HG03521 (cell line): ENCODE measurements at regions not wholly inside any gene's neighbourhood (a gene's known extent, or its start where the extent isn't known, plus 50 kb on each side); places are given as distances from the start of the nearest gene placed in this dataset.
"Not testable (repeated sequence)": the region's sequence is repeated elsewhere in the genome, so short reads cannot be mapped to it uniquely, and the experiment has no call there.

Experiments
- ATAC-seq: cut with Tn5 transposase; IDR thresholded peaks from one replicate; pipeline ENCODE4 v1.9.1; 2021; ENCODE audit warnings: mild to moderate bottlenecking, moderate library complexity; ENCODE audit not compliant: unreplicated experiment

- no peak for ATAC-seq
These were observed 146.6 kb upstream of the TPM1 start for GRCh38 chr15:62895905-62896316.

- ATAC-seq: no peak
These were observed 146.1 kb upstream of the TPM1 start for GRCh38 chr15:62896380-62896866.

- no peak for ATAC-seq
These were observed 145.5 kb upstream of the TPM1 start for GRCh38 chr15:62896969-62897486.

GRCh38 chr15:62897634-62898033 lies 144.9 kb upstream of the TPM1 start:
- ATAC-seq: no peak

- ATAC-seq: no peak
These were observed 143.5 kb upstream of the TPM1 start for GRCh38 chr15:62899090-62899493.

- no peak for ATAC-seq
These were observed 142.3 kb upstream of the TPM1 start for GRCh38 chr15:62900071-62900802.

- ATAC-seq: no peak
These were observed 141.5 kb upstream of the TPM1 start for GRCh38 chr15:62901087-62901486.

- no peak for ATAC-seq
These were observed 140.5 kb upstream of the TPM1 start for GRCh38 chr15:62901909-62902546.

GRCh38 chr15:62902821-62903220 lies 139.7 kb upstream of the TPM1 start:
- no peak for ATAC-seq

GRCh38 chr15:62903437-62903836 lies 139.1 kb upstream of the TPM1 start:
- no peak for ATAC-seq

GRCh38 chr15:62904041-62904910 lies 138.3 kb upstream of the TPM1 start:
- no peak for ATAC-seq

GRCh38 chr15:62906627-62907026 lies 135.9 kb upstream of the TPM1 start:
- ATAC-seq: no peak

GRCh38 chr15:62907275-62907674 lies 135.3 kb upstream of the TPM1 start:
- no peak for ATAC-seq

GRCh38 chr15:62908341-62908740 lies 134.2 kb upstream of the TPM1 start:
- ATAC-seq: not testable (repeated sequence)

- no peak for ATAC-seq
These were observed 133.3 kb upstream of the TPM1 start for GRCh38 chr15:62909257-62909656.

- ATAC-seq: no peak
These were observed 130.3 kb upstream of the TPM1 start for GRCh38 chr15:62912282-62912681.

GRCh38 chr15:62912808-62913207 lies 129.7 kb upstream of the TPM1 start:
- ATAC-seq: no peak

- ATAC-seq: no peak
These were observed 129.3 kb upstream of the TPM1 start for GRCh38 chr15:62913246-62913645.

- no peak for ATAC-seq
These were observed 128.0 kb upstream of the TPM1 start for GRCh38 chr15:62914461-62915079.

- ATAC-seq: no peak
These were observed 121.7 kb upstream of the TPM1 start for GRCh38 chr15:62920682-62921502.
